ENCODE measurements at regions not wholly inside any gene's neighbourhood (a gene's known extent, or its start where the extent isn't known, plus 50 kb on each side); places are given as distances from the start of the nearest gene placed in this dataset.

- WGBS, 2 donors (ENCODE audit: low coverage in 1 of 2): 56 to 63% methylated on average over 6 of the region's 6 CpGs
- H3K4me3 ChIP-seq: no peak overlapping the region
- peaks cover 0 to 6% (median under 1%) of the 10 kb centered on the region in 4 donors for H3K4me1 ChIP-seq
- H3K27me3 ChIP-seq: no peaks in the 10 kb centered on the region
- no peak for DNase-seq
- no peaks in the 10 kb centered on the region for H3K36me3 ChIP-seq
- no peak for TF ChIP-seq EP300 (IDR thresholded peaks at IDR 0.05; ENCODE audit: low read depth)
- no peak for TF ChIP-seq POLR2A (IDR thresholded peaks at IDR 0.05)
- TF ChIP-seq, protein P1, sequence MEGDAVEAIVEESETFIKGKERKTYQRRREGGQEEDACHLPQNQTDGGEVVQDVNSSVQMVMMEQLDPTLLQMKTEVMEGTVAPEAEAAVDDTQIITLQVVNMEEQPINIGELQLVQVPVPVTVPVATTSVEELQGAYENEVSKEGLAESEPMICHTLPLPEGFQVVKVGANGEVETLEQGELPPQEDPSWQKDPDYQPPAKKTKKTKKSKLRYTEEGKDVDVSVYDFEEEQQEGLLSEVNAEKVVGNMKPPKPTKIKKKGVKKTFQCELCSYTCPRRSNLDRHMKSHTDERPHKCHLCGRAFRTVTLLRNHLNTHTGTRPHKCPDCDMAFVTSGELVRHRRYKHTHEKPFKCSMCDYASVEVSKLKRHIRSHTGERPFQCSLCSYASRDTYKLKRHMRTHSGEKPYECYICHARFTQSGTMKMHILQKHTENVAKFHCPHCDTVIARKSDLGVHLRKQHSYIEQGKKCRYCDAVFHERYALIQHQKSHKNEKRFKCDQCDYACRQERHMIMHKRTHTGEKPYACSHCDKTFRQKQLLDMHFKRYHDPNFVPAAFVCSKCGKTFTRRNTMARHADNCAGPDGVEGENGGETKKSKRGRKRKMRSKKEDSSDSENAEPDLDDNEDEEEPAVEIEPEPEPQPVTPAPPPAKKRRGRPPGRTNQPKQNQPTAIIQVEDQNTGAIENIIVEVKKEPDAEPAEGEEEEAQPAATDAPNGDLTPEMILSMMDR (IDR thresholded peaks at IDR 0.05): no peak
- no peak for TF ChIP-seq POLR2AphosphoS5 (IDR thresholded peaks at IDR 0.05)
- in situ Hi-C loops (cut with MboI; ENCODE audit: low pct_ligation_motif_present in 1 of 4, low pct_unique_long_range_greater_than_20kb in 1 of 4, low sequenced_read_pairs in 3 of 4): loop anchor here in 3 of 4 donors (10.0 to 25.0 kb wide), 3 partner anchors 619 to 1119 kb away; no protein-coding TSS in a partner anchor
- intact Hi-C loops (cut with DNase I; ENCODE audit: low total_unique reads): loop anchor here (10.0 kb wide), 1 partner anchor 231 kb away; no protein-coding TSS in a partner anchor
- H3K9me3 ChIP-seq: no peaks in the 10 kb centered on the region
- H3K27ac ChIP-seq: no peak overlapping the region
Measured at GRCh38 chr2:18745431-18746272, 156.3 kb upstream of the NT5C1B start.

- TF ChIP-seq, protein P1 (IDR thresholded peaks at IDR 0.05): no peak
- TF ChIP-seq POLR2A (IDR thresholded peaks at IDR 0.05) (no peak), EP300 (IDR thresholded peaks at IDR 0.05; ENCODE audit: low read depth) (no peak), POLR2AphosphoS5 (IDR thresholded peaks at IDR 0.05) (no peak)
- 73 to 82% methylated on average over 5 to 12 of the region's 12 CpGs for WGBS, 2 donors (ENCODE audit: low coverage in 1 of 2)
- H3K4me1 ChIP-seq: peaks cover 0 to 5% (median 0%) of the 10 kb centered on the region in 4 donors
- no peaks in the 10 kb centered on the region for H3K27me3 ChIP-seq
- H3K9me3 ChIP-seq: no peaks in the 10 kb centered on the region
- in situ Hi-C loops (cut with MboI; ENCODE audit: low pct_ligation_motif_present in 1 of 4, low pct_unique_long_range_greater_than_20kb in 1 of 4, low sequenced_read_pairs in 3 of 4) (loop anchor here in 3 of 4 donors (10.0 to 25.0 kb wide), 3 partner anchors 623 to 1123 kb away; no protein-coding TSS in a partner anchor), intact Hi-C loops (cut with DNase I; ENCODE audit: low total_unique reads) (loop anchor here (10.0 kb wide), 1 partner anchor 227 kb away; no protein-coding TSS in a partner anchor)
- no peaks in the 10 kb centered on the region for H3K36me3 ChIP-seq
- no peak overlapping the region for H3K27ac ChIP-seq
- no peak overlapping the region for H3K4me3 ChIP-seq
- DNase-seq: no peak
Measured at GRCh38 chr2:18741895-18742732, 152.7 kb upstream of the NT5C1B start.

DNA sequence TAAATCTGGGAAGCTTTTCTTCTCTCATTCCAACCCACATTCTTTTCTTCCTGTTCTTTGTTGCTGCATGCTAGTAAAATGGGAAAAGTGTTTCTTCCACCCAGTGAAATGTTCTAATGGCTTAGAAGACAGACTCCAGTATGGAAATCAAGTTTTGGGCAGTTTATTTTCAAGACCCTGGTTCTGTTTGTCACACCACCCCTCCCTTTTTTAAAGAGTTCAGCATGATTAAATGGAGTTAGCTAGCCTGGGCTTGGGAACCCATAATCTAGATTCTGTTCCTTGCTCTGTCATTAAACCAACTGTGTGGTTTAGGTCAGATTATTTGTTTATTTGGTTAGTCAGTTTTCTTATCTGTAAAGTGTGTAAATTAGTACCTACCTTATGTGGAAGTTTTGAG, 151.8 kb upstream of the NT5C1B start:
- Histone ChIP-seq H3K9me3 (no peaks in the 10 kb centered on the region), H3K4me3 (no peak overlapping the region), H3K4me1 (peaks cover 0 to 4% (median 0%) of the 10 kb centered on the region in 4 donors), H3K36me3 (no peaks in the 10 kb centered on the region), H3K27ac (no peak overlapping the region), H3K27me3 (no peaks in the 10 kb centered on the region)
- TF ChIP-seq, protein P1 (IDR thresholded peaks at IDR 0.05): no peak
- TF ChIP-seq POLR2AphosphoS5 (IDR thresholded peaks at IDR 0.05): no peak
- no peak for TF ChIP-seq EP300 (IDR thresholded peaks at IDR 0.05; ENCODE audit: low read depth)
- TF ChIP-seq POLR2A (IDR thresholded peaks at IDR 0.05): no peak
- in situ Hi-C loops (cut with MboI; ENCODE audit: low pct_ligation_motif_present in 1 of 4, low pct_unique_long_range_greater_than_20kb in 1 of 4, low sequenced_read_pairs in 3 of 4) (loop anchor here in 3 of 4 donors (10.0 to 25.0 kb wide), 3 partner anchors 624 to 1124 kb away; no protein-coding TSS in a partner anchor), intact Hi-C loops (cut with DNase I; ENCODE audit: low total_unique reads) (loop anchor here (10.0 kb wide), 1 partner anchor 226 kb away; no protein-coding TSS in a partner anchor)
- DNase-seq: no peak

DNA sequence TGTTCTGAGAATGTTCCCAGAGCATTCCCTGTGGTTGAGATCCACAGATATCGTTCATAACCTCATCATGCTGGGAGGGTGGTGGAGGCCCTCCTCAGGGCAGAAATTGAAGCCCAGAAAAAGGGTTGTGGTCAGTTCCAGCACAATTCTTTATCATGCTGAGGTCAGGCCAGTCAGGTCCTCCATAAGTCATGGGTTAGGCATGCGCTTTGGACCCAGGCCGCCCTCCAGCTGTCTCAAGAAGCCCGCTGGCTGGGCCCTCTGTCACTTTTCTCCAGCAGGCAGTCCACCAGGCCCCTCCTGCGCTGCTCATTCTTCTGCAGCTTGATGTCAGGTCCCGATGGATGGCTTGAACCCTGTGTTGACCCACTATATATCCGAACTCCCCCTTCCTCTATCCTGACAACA, 151.1 kb upstream of the NT5C1B start:
- H3K27me3 ChIP-seq: no peaks in the 10 kb centered on the region
- no peak overlapping the region for H3K4me3 ChIP-seq
- 83 to 89% methylated on average over 6 to 7 of the region's 7 CpGs for WGBS, 2 donors (ENCODE audit: low coverage in 1 of 2)
- DNase-seq: no peak
- no peaks in the 10 kb centered on the region for H3K36me3 ChIP-seq
- no peaks in the 10 kb centered on the region for H3K4me1 ChIP-seq
- no peaks in the 10 kb centered on the region for H3K9me3 ChIP-seq
- in situ Hi-C loops (cut with MboI; ENCODE audit: low pct_ligation_motif_present in 1 of 4, low pct_unique_long_range_greater_than_20kb in 1 of 4, low sequenced_read_pairs in 3 of 4) (loop anchor here in 3 of 4 donors (10.0 to 25.0 kb wide), 3 partner anchors 624 to 1124 kb away; no protein-coding TSS in a partner anchor), intact Hi-C loops (cut with DNase I; ENCODE audit: low total_unique reads) (loop anchor here (10.0 kb wide), 1 partner anchor 226 kb away; no protein-coding TSS in a partner anchor)
- TF ChIP-seq POLR2A (IDR thresholded peaks at IDR 0.05): no peak
- TF ChIP-seq POLR2AphosphoS5 (IDR thresholded peaks at IDR 0.05): no peak
- no peak for TF ChIP-seq EP300 (IDR thresholded peaks at IDR 0.05; ENCODE audit: low read depth)
- TF ChIP-seq, protein P1 (IDR thresholded peaks at IDR 0.05): no peak
- no peak overlapping the region for H3K27ac ChIP-seq
